ENCODE measurements at regions not wholly inside any gene's neighbourhood (a gene's known extent, or its start where the extent isn't known, plus 50 kb on each side); places are given as distances from the start of the nearest gene placed in this dataset.
"Not testable (repeated sequence)": the region's sequence is repeated elsewhere in the genome, so short reads cannot be mapped to it uniquely, and the experiment has no call there.

GRCh38 chr5:174947548-174947947, 223.2 kb downstream of the MSX2 start:
- Histone ChIP-seq H3K27me3 (ENCODE audit: control insufficient read depth, low read length) (no peaks in the 10 kb centered on the region), H3K4me1 (ENCODE audit: control insufficient read depth, low read length) (no peaks in the 10 kb centered on the region), H3K9me2 (replicated peaks; ENCODE audit: control insufficient read depth, low read length) (no peaks in the 10 kb centered on the region), H4K20me1 (ENCODE audit: control insufficient read depth, insufficient read depth, low read depth, low read length) (no peaks in the 10 kb centered on the region), H3K9me3 (ENCODE audit: control insufficient read depth, insufficient read depth, low read length) (no peaks in the 10 kb centered on the region), H3K4me2 (ENCODE audit: low read length) (no peak overlapping the region), H3F3A (ENCODE audit: control insufficient read depth, insufficient read depth) (no peaks in the 10 kb centered on the region), H3K4me3 (ENCODE audit: low read length) (no peak overlapping the region), H3K79me2 (ENCODE audit: control insufficient read depth, low read length) (no peaks in the 10 kb centered on the region), H3K27ac (ENCODE audit: low read depth, low read length) (no peak overlapping the region), H3K36me3 (ENCODE audit: control insufficient read depth, low read length) (no peaks in the 10 kb centered on the region)
- TF ChIP-seq EZH2phosphoT487 (IDR thresholded peaks at IDR 0.05; ENCODE audit: borderline replicate concordance, low read length): no peak
- TF ChIP-seq CTCF (IDR thresholded peaks at IDR 0.05; ENCODE audit: low read depth, low read length, poor library complexity, severe bottlenecking): no peak

DNA sequence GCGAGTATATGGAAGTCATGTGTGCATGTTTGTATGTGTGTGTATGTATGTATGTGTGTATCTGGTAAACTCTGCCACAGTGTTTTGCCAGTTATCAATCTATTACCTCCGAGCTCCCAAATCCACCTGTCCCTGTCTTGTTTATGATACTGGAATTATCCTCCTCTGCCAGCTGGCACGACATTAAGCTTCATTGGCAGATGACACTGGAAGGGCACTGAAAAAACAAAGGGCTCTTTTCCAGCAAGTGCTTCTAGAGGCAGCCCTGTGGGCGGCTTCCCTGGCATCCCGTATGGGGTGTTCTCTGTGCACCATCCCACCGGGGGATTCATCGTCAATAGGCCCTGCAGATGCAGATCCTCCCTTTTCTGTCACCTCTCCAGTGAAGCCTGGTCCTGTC, 221.5 kb downstream of the MSX2 start:
- Histone ChIP-seq H3K27me3 (ENCODE audit: control insufficient read depth, low read length) (no peaks in the 10 kb centered on the region), H3K9me3 (ENCODE audit: control insufficient read depth, insufficient read depth, low read length) (no peaks in the 10 kb centered on the region), H3K4me2 (ENCODE audit: low read length) (no peak overlapping the region), H3K36me3 (ENCODE audit: control insufficient read depth, low read length) (no peaks in the 10 kb centered on the region), H3K4me3 (ENCODE audit: low read length) (no peak overlapping the region), H4K20me1 (ENCODE audit: control insufficient read depth, insufficient read depth, low read depth, low read length) (no peaks in the 10 kb centered on the region), H3K4me1 (ENCODE audit: control insufficient read depth, low read length) (no peaks in the 10 kb centered on the region), H3F3A (ENCODE audit: control insufficient read depth, insufficient read depth) (no peaks in the 10 kb centered on the region), H3K79me2 (ENCODE audit: control insufficient read depth, low read length) (no peaks in the 10 kb centered on the region), H3K9me2 (replicated peaks; ENCODE audit: control insufficient read depth, low read length) (no peaks in the 10 kb centered on the region), H3K27ac (ENCODE audit: low read depth, low read length) (no peak overlapping the region)
- TF ChIP-seq CTCF (IDR thresholded peaks at IDR 0.05; ENCODE audit: low read depth, low read length, poor library complexity, severe bottlenecking): no peak
- TF ChIP-seq EZH2phosphoT487 (IDR thresholded peaks at IDR 0.05; ENCODE audit: borderline replicate concordance, low read length): no peak

DNA sequence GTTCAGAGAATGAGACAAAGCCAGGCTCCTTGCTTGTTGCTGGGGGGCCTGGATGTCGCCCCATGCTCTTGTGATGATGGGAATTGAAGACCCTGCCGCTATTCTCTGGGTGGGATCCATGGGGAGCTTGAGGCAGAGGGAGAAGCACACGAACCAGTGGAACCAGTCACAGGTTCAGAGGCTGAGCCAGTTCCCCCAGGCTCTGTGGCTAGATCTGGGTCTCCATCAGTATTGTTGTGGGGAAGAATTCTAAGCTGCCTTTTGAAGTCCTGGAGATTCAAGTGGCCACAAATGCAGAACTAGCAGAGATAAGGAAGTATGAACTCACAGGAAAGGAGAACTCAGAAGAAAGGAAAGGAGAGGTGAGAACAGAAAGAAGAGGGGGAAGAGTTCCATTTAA, 219.4 kb downstream of the MSX2 start:
- Histone ChIP-seq H3K9me3 (ENCODE audit: control insufficient read depth, insufficient read depth, low read length) (no peaks in the 10 kb centered on the region), H4K20me1 (ENCODE audit: control insufficient read depth, insufficient read depth, low read depth, low read length) (no peaks in the 10 kb centered on the region), H3K4me3 (ENCODE audit: low read length) (no peak overlapping the region), H3F3A (ENCODE audit: control insufficient read depth, insufficient read depth) (no peaks in the 10 kb centered on the region), H3K4me2 (ENCODE audit: low read length) (no peak overlapping the region), H3K27me3 (ENCODE audit: control insufficient read depth, low read length) (no peaks in the 10 kb centered on the region), H3K9me2 (replicated peaks; ENCODE audit: control insufficient read depth, low read length) (no peaks in the 10 kb centered on the region), H3K27ac (ENCODE audit: low read depth, low read length) (no peak overlapping the region), H3K4me1 (ENCODE audit: control insufficient read depth, low read length) (no peaks in the 10 kb centered on the region), H3K79me2 (ENCODE audit: control insufficient read depth, low read length) (no peaks in the 10 kb centered on the region), H3K36me3 (ENCODE audit: control insufficient read depth, low read length) (no peaks in the 10 kb centered on the region)
- no peak for TF ChIP-seq CTCF (IDR thresholded peaks at IDR 0.05; ENCODE audit: low read depth, low read length, poor library complexity, severe bottlenecking)
- no peak for TF ChIP-seq EZH2phosphoT487 (IDR thresholded peaks at IDR 0.05; ENCODE audit: borderline replicate concordance, low read length)

DNA sequence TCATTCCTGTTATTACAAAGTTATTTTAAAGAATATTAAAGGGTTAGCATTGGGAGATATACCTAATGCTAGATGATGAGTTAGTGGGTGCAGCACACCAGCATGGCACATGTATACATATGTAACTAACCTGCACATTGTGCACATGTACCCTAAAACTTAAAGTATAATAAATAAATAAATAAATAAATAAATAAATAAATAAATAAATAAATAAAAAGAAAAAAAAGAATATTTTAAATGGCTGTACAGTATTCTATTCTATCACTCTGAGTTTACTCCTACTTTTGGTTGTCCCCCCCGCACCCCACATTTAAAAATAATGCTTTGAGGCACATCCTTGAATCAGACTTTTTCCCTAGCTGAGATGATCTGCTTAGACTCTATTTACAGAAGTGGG, 218.6 kb downstream of the MSX2 start:
- not testable (repeated sequence) for H3K27ac ChIP-seq (ENCODE audit: low read depth, low read length); H4K20me1 ChIP-seq (ENCODE audit: control insufficient read depth, insufficient read depth, low read depth, low read length); H3K79me2 ChIP-seq (ENCODE audit: control insufficient read depth, low read length); H3K4me1 ChIP-seq (ENCODE audit: control insufficient read depth, low read length); H3K27me3 ChIP-seq (ENCODE audit: control insufficient read depth, low read length); H3K36me3 ChIP-seq (ENCODE audit: control insufficient read depth, low read length); H3K4me3 ChIP-seq (ENCODE audit: low read length); H3K9me3 ChIP-seq (ENCODE audit: control insufficient read depth, insufficient read depth, low read length); H3F3A ChIP-seq (ENCODE audit: control insufficient read depth, insufficient read depth); H3K4me2 ChIP-seq (ENCODE audit: low read length); H3K9me2 ChIP-seq (replicated peaks; ENCODE audit: control insufficient read depth, low read length)

All from DOHH2 (cell line).